ENCODE measurements at regions not wholly inside any gene's neighbourhood (a gene's known extent, or its start where the extent isn't known, plus 50 kb on each side); places are given as distances from the start of the nearest gene placed in this dataset.

- peak; percentile 83 for FAIRE-seq
- WGBS (ENCODE audit: missing lambda C conversion rate), result 2% methylated on average over 1 of the region's 1 CpG
- Histone ChIP-seq H3K4me3 (no peak overlapping the region), H3K27ac (no peak overlapping the region), H3K4me1 (no peaks in the 10 kb centered on the region), H3K9me3 (no peaks in the 10 kb centered on the region), H3K4me2 (no peak overlapping the region)
- TF ChIP-seq ZC3H11A (IDR thresholded peaks at IDR 0.05) (no peak), POLR2AphosphoS2 (conservative IDR thresholded peaks at IDR 0.05; ENCODE audit: low read length) (no peak), CTCF (IDR thresholded peaks at IDR 0.05) (peak; percentile 77), RFX5 (IDR thresholded peaks at IDR 0.05) (no peak), RAD21 (conservative IDR thresholded peaks at IDR 0.05 in 1 of 2, IDR thresholded peaks at IDR 0.05 in 1 of 2) (peak; percentile 79 to 86), TP53 (CRISPR knock-in tag; IDR thresholded peaks at IDR 0.05) (no peak), MYC (IDR thresholded peaks at IDR 0.05; ENCODE audit: borderline replicate concordance, low read length) (no peak), RCOR1 (IDR thresholded peaks at IDR 0.05; ENCODE audit: low read depth, low read length) (no peak), FOSL2 (IDR thresholded peaks at IDR 0.05) (no peak), FOSL2 (CRISPR knock-in tag; IDR thresholded peaks at IDR 0.05) (no peak), KDM1A (IDR thresholded peaks at IDR 0.05; ENCODE audit: low read depth) (no peak), CBX8 (IDR thresholded peaks at IDR 0.05) (no peak), MAZ (IDR thresholded peaks at IDR 0.05; ENCODE audit: borderline replicate concordance, low read depth, low read length) (no peak), BHLHE40 (IDR thresholded peaks at IDR 0.05; ENCODE audit: low read depth, low read length) (no peak), SMC3 (IDR thresholded peaks at IDR 0.05) (peak; percentile 72)
- DNase-seq (ENCODE audit: low read depth in 1 of 2, low spot score in 1 of 2), result peak; percentile 26 to 60
- CTCF ChIA-PET, result interaction anchor here (0.5 to 1.3 kb wide), 7 partner anchors 8 to 1387 kb away, joined by 3 to 4 read pairs (median 3); no protein-coding TSS in a partner anchor
- peak; percentile 94 for ATAC-seq
- POLR2A ChIA-PET, result no interaction called here
Measured at GRCh38 chr14:44803239-44803905, 158.4 kb downstream of the KLHL28 start.

GRCh38 chr14:44798386-44799242 is 163.1 kb downstream of the KLHL28 start:
- Histone ChIP-seq H3K9me3 (no peaks in the 10 kb centered on the region), H3K4me3 (no peak overlapping the region), H3K4me2 (no peak overlapping the region), H3K27ac (no peak overlapping the region), H3K4me1 (no peaks in the 10 kb centered on the region)
- FAIRE-seq, result no peak
- WGBS (ENCODE audit: missing lambda C conversion rate), result 77% methylated on average over 32 of the region's 60 CpGs
- TF ChIP-seq KDM5A (IDR thresholded peaks at IDR 0.05), result no peak
- TF ChIP-seq NFE2L2 (conservative IDR thresholded peaks at IDR 0.05; ENCODE audit: low read length), result no peak
- TF ChIP-seq EHMT2 (IDR thresholded peaks at IDR 0.05; ENCODE audit: low read depth), result no peak
- TF ChIP-seq PBX3 (IDR thresholded peaks at IDR 0.05), result no peak
- TF ChIP-seq BCL3 (IDR thresholded peaks at IDR 0.05), result no peak
- TF ChIP-seq ZNF302 (CRISPR knock-in tag; IDR thresholded peaks at IDR 0.05), result no peak
- TF ChIP-seq ZC3H11A (IDR thresholded peaks at IDR 0.05), result no peak
- no peak for TF ChIP-seq HEYL (CRISPR knock-in tag; IDR thresholded peaks at IDR 0.05)
- TF ChIP-seq ZSCAN20 (CRISPR knock-in tag; IDR thresholded peaks at IDR 0.05), result no peak
- TF ChIP-seq CBX2 (IDR thresholded peaks at IDR 0.05; ENCODE audit: borderline replicate concordance, low read depth), result no peak
- no peak for TF ChIP-seq KDM1A (IDR thresholded peaks at IDR 0.05; ENCODE audit: low read depth)
- TF ChIP-seq ZFP36 (IDR thresholded peaks at IDR 0.05; ENCODE audit: borderline replicate concordance, partially characterized antibody), result no peak
- no peak for TF ChIP-seq SREBF2 (IDR thresholded peaks at IDR 0.05)
- TF ChIP-seq HOXB13 (CRISPR knock-in tag; IDR thresholded peaks at IDR 0.05; ENCODE audit: low read depth), result no peak
- ATAC-seq, result no peak
- ChIA-PET POLR2A (no interaction called here), CTCF (no interaction called here)
- no peak for DNase-seq (ENCODE audit: low read depth in 1 of 2, low spot score in 1 of 2)
